MM.1S (cell line): ENCODE measurements at regions not wholly inside any gene's neighbourhood (a gene's known extent, or its start where the extent isn't known, plus 50 kb on each side); places are given as distances from the start of the nearest gene placed in this dataset.

Source experiments
- EZH2 ChIP-seq: fragments of 300-600 bp; sonication (generic); optimal IDR thresholded peaks from 2 replicates; pipeline ENCODE3; 2017; ENCODE audit warnings: low read depth, mild to moderate bottlenecking, antibody characterized with exemption, low read length, mixed read lengths
- EZH2phosphoT487 ChIP-seq: fragments of 300-600 bp; sonication (generic); IDR thresholded peaks from 2 replicates; pipeline ENCODE4 v1.6.1; 2018; ENCODE audit warnings: antibody characterized with exemption, low read length
- TF ChIP-seq, protein P1 (sequence below): fragments of 300-600 bp; sonication (generic); IDR thresholded peaks from 2 replicates; pipeline ENCODE4 v1.5.1; 2016; ENCODE audit warnings: antibody characterized with exemption, low read length, mixed read lengths

DNA sequence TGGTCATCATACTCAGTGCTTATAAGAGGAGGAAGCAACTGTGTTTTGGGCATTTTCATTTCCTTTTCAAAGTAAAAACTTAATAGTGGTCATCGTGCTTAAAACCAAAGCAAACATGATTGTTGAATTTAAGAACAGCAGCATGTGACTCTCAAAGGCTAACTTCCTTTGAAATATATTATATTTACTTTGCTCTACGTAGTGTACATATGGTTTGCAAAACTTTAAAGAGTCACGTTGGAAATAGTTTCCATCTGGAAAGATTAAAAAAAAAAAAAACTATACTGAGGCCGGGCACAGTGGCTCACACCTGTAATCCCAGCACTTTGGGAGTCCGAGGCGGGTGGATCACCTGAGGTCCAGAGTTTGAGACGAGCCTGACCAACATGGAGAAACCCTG lies 367.9 kb upstream of the BCHE start:
- TF ChIP-seq EZH2 (no peak), EZH2phosphoT487 (no peak)
- TF ChIP-seq, protein P1, sequence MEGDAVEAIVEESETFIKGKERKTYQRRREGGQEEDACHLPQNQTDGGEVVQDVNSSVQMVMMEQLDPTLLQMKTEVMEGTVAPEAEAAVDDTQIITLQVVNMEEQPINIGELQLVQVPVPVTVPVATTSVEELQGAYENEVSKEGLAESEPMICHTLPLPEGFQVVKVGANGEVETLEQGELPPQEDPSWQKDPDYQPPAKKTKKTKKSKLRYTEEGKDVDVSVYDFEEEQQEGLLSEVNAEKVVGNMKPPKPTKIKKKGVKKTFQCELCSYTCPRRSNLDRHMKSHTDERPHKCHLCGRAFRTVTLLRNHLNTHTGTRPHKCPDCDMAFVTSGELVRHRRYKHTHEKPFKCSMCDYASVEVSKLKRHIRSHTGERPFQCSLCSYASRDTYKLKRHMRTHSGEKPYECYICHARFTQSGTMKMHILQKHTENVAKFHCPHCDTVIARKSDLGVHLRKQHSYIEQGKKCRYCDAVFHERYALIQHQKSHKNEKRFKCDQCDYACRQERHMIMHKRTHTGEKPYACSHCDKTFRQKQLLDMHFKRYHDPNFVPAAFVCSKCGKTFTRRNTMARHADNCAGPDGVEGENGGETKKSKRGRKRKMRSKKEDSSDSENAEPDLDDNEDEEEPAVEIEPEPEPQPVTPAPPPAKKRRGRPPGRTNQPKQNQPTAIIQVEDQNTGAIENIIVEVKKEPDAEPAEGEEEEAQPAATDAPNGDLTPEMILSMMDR: no peak
